ENCODE measurements at regions not wholly inside any gene's neighbourhood (a gene's known extent, or its start where the extent isn't known, plus 50 kb on each side); places are given as distances from the start of the nearest gene placed in this dataset.

DNA sequence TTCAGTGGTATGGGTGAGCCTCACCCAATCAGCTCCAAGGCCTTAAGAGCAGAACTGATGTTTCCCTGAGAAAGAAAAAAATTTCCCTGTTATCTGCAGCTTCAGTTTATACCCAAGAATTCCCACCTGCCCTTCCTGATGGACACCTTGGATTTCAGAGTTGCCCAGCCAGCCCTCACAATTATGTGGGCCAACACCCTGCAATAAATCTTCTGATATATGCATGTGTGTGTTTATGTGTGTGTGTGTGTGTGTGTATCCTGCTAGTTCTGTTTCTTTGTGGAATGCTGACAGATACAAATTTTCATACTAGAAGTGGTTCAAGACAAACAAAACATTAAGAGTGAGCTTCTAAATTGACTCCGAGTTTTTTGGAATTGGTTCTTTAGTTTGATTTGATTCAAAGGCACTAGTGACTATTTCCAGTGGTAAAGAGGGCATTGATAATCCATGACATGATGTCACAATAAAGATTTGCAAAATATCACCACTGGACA is 246.6 kb upstream of the BTBD3 start:
- TF ChIP-seq, protein P1, sequence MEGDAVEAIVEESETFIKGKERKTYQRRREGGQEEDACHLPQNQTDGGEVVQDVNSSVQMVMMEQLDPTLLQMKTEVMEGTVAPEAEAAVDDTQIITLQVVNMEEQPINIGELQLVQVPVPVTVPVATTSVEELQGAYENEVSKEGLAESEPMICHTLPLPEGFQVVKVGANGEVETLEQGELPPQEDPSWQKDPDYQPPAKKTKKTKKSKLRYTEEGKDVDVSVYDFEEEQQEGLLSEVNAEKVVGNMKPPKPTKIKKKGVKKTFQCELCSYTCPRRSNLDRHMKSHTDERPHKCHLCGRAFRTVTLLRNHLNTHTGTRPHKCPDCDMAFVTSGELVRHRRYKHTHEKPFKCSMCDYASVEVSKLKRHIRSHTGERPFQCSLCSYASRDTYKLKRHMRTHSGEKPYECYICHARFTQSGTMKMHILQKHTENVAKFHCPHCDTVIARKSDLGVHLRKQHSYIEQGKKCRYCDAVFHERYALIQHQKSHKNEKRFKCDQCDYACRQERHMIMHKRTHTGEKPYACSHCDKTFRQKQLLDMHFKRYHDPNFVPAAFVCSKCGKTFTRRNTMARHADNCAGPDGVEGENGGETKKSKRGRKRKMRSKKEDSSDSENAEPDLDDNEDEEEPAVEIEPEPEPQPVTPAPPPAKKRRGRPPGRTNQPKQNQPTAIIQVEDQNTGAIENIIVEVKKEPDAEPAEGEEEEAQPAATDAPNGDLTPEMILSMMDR (IDR thresholded peaks at IDR 0.05; ENCODE audit: low read depth, low read length), result no peak
- no peak for TF ChIP-seq EZH2phosphoT487 (IDR thresholded peaks at IDR 0.05; ENCODE audit: low read depth)

All from OCI-LY3 (cell line).